BLaER1 (cell line): ENCODE measurements at regions not wholly inside any gene's neighbourhood (a gene's known extent, or its start where the extent isn't known, plus 50 kb on each side); places are given as distances from the start of the nearest gene placed in this dataset.

Source experiments
- H3K27ac ChIP-seq: shearing (Covaris generic); formaldehyde crosslinking; 2 replicates; pipeline ENCODE4 v1.8.1; 2022
- H3K27me3 ChIP-seq: shearing (Covaris generic); formaldehyde crosslinking; 2 replicates; pipeline ENCODE4 v1.8.1; 2022
- H3K36me3 ChIP-seq: shearing (Covaris generic); formaldehyde crosslinking; 2 replicates; pipeline ENCODE4 v1.8.1; 2022
- H3K4me1 ChIP-seq: shearing (Covaris generic); formaldehyde crosslinking; 2 replicates; pipeline ENCODE4 v1.8.1; 2022
- H3K4me2 ChIP-seq: shearing (Covaris generic); formaldehyde crosslinking; 2 replicates; pipeline ENCODE4 v1.8.1; 2022
- H3K4me3 ChIP-seq: shearing (Covaris generic); formaldehyde crosslinking; 2 replicates; pipeline ENCODE4 v1.8.1; 2022
- H3K9ac ChIP-seq: shearing (Covaris generic); formaldehyde crosslinking; 2 replicates; pipeline ENCODE4 v1.8.1; 2022
- H3K9me3 ChIP-seq: shearing (Covaris generic); formaldehyde crosslinking; 2 replicates; pipeline ENCODE4 v1.8.1; 2022
- H4K20me1 ChIP-seq: shearing (Covaris generic); formaldehyde crosslinking; 2 replicates; pipeline ENCODE4 v1.8.1; 2022
- Cebpa-rat ChIP-seq: shearing (Covaris generic); IDR thresholded peaks from 2 replicates; pipeline ENCODE4 v1.8.1; 2022

DNA sequence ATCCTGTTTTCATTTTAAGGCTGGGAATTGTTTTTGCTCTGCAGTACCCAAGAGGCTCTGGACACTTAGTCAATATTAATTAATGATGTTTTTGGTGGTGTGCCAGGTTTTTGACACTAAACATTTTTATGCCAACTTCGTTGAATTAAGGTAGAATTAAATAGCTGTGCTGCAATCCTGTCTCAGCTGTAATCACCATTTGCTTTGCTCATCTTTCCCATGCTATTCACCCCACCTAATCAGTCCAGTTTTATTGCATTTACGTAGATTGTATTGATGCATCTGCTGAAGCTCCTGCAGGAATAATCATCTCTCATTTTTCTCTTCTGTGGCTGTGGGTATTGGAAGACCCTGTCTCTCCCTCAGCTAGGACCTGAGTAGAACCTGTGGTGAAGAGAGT lies 52.6 kb upstream of the TRUB1 start:
- no peaks in the 10 kb centered on the region for H3K27me3 ChIP-seq
- H3K4me3 ChIP-seq: no peak overlapping the region
- H3K9me3 ChIP-seq: no peaks in the 10 kb centered on the region
- peaks cover 5% of the 10 kb centered on the region; the same call in 1 of the 2 replicates for H3K4me1 ChIP-seq
- H3K27ac ChIP-seq: no peak overlapping the region
- H3K9ac ChIP-seq: no peak overlapping the region
- no peaks in the 10 kb centered on the region for H3K36me3 ChIP-seq
- H4K20me1 ChIP-seq: no peaks in the 10 kb centered on the region
- H3K4me2 ChIP-seq: no peak overlapping the region
- no peak for TF ChIP-seq Cebpa-rat
